Esophagus mucosa (tissue), 1 donor: ENCODE measurements at regions not wholly inside any gene's neighbourhood (a gene's known extent, or its start where the extent isn't known, plus 50 kb on each side); places are given as distances from the start of the nearest gene placed in this dataset.
"Not testable (repeated sequence)": the region's sequence is repeated elsewhere in the genome, so short reads cannot be mapped to it uniquely, and the experiment has no call there.

Experiments
- ATAC-seq: fragments of 200-7000 bp; cut with Tn5 transposase; one replicate; pipeline ENCODE4 v1.9.1; 2020
- donor health status: DM: yes; HTN: yes; CAD: no.

DNA sequence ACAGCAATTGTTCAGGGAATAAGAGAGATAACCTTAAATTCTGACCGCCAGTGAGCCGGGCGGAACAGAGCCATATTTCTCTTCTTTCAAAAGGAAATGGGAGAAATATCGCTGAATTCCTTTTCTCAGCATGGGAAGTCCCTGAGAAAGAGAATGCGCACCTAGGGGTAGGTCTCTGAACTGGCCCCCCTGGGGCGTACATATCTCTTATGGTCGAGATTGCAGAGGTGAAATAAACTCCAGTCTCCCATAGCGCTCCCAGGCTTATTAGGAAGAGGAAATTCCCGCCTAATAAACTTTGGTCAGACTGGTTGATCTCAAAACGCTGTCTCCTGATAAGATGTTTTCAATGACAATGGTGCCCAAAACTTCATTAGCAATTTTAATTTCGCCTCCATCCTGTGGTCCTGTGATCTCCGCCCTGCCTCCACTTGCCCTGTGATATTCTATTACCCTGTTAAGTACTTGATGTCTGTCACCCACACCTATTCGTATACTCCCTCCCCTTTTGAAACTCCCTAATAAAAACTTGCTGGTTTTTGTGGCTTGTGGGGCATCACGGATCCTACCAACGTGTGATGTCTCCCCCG is 195.8 kb upstream of the HMCN1 start:
- not testable (repeated sequence) for ATAC-seq

DNA sequence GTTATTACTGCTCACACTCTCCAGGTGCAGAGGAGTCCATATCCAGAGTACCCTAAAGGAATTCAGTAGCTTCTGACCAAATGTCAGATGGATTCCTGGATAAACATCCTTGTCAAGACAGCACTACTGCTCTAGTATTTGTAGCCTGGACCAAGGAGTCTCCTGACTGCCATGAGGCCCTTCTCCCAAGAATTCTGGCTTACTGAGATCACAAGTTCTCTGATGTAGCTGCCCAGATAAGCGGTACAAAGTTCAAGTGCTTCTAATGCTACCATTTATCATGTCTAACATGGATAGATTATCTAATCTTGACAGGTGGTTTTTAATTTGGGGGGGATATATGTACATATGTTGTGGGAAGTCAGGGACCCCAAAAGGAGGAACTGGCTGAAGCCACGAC is 196.6 kb upstream of the HMCN1 start:
- ATAC-seq, result no peak

DNA sequence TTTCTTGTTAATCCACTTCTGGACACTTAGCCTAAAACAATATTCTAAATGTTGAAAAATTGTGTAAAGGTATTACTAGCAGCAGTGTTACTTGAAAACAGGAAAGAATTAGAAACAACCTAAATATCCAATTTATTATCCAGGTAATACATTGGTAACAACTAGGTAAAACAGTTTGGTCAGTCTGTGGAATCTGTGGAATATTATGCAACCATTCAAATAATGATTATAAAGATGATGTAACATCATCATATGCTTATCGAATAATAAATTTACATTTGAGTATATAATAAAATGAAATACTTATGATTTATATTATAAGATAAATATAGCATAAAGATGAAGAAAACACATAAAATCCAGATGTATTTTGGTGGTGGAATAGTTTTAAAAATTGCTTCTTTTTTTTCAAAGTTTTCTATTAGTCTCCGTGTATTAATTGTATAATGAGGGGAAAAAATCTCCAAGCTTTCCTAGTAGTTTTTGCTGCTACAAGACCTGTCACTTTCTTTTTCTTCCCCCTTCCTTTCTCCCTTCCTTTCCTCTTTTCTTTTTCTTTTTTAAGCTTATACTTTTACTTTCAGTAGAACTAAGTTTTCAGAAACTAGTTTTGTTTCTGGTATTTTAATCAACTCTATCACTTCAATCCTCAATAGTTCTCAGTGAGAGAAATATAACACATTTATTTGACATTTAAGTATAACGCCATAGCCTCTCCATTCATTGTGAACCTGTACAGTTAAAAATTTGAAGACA is 197.8 kb upstream of the HMCN1 start:
- ATAC-seq, result no peak

DNA sequence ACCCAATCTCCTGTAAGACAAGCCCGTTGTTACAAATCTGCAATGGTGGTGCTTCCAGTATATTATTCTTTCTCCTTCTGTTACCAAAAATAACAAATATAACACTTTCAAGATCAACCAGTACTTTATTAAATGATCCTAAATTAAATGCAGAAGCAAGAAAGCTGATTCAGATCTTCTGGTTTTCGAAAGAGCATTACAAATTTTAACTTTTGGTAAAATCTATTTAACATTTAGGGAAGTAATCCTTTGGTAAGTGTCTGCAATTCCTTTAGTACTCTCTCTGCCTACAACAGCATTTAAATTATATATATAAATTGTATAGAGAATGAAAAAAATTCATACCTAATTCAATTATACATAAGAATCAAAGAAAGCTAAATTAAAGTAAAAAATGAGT is 198.6 kb upstream of the HMCN1 start:
- no peak for ATAC-seq

DNA sequence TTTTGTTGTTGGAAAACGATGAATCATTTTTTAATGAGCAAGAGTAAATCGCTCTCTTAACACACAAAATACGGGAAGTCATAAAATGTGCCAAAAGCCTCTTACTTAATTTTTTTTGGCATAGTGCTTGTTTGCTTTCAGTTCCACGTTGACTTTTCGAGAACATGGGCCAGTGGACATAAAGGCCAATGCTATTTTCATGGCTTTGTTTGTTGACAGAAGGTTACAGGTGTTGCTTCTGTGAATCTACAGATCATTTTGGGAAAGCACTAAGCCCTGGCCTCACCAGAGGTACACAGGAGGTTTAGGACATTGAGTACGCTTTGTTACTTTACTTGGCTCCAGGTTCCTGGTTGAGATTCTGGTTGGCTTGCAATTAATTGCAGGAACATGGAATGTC is 199.4 kb upstream of the HMCN1 start:
- ATAC-seq, result no peak

DNA sequence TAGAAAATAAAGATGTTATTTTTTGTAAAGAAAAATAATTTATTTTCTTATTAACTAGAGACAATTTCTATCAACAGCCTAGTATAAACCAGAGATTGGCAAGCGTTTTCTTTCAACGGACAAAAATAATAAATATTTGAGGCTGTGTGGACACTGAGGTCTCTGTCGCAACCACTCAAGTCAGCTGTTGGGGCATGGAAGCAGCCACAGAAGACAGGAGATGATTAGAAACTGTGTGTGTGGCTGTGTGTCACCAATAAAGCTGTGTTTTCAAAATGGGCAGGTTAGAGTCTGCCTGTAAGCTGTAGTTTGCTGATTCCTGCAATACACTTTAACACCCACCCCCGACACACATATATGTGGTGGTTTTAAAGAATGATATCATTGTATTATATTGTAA is 200.6 kb upstream of the HMCN1 start:
- no peak for ATAC-seq

DNA sequence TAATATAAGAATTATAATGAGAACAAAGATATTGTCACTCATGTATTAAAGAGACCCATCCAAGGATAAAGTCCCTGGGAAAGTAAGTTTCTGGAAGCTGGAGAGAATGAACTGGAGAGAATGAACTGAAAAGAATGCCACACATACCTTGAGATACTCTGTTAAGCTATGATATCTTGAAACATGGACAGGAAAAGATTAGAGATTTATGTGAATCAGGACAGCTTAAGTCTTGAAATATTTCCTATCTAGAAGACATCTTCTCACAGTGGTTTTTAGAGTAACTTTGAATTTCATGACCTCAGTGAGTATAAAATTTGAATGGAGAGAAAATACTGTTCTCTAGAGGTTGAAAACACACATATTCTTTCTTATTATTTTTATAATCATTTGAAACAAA is 201.3 kb upstream of the HMCN1 start:
- ATAC-seq, result no peak

DNA sequence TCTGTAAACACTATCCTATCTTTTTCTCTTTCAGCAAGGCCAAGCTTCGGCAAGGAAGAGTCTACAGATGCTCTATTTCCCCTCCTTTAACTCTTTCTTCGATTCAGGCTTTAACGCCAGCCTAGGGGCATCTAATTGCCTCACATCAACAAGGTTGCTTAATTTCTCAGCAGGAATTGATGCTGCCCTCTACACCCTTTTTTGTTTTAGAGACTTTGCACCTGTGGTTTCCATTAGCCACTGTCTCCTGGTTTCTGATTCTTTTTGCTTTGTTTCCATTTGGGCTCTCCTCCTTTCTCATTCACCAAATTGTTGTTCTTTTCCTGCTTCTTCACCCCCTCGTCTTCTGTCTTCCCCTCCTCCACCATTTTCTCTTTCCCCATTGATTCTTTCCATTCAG is 202.4 kb upstream of the HMCN1 start:
- ATAC-seq, result no peak

DNA sequence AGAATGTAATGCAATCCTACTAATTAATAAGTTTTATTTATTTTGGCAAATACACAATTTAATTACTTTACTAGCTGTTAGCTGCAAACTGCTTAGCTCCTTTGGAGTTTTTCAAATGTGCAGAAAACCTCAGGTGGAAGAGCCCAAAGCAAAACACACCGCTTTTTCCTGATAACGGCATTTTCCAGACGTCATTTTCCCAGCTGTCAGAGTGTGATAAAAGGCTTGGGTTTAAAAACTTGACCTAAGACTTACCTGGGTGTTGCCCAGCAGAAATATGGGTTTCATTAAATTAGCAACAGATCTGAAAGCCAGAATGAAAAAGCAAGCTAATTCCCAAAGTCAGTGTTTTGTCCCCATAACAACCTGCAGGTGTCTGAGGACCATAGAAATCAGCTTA is 204.0 kb upstream of the HMCN1 start:
- ATAC-seq, result no peak

DNA sequence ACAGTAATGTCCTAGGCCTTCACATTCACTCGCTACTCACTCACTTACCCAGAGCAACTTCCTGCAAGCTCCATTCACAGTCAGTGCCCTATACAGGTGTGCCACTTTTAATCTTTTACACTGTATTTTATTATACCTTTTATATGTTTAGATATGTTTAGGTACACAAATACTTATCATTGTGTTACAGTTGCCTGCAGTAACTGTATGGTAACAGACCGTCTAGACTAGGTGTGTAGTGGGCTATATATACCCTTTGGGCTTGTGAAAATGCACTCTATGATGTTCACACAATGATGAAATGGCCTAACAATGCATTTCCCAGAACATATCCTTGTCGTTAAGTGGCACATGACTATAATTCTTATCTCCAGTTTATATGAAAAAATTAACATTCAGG is 204.5 kb upstream of the HMCN1 start:
- ATAC-seq, result no peak

DNA sequence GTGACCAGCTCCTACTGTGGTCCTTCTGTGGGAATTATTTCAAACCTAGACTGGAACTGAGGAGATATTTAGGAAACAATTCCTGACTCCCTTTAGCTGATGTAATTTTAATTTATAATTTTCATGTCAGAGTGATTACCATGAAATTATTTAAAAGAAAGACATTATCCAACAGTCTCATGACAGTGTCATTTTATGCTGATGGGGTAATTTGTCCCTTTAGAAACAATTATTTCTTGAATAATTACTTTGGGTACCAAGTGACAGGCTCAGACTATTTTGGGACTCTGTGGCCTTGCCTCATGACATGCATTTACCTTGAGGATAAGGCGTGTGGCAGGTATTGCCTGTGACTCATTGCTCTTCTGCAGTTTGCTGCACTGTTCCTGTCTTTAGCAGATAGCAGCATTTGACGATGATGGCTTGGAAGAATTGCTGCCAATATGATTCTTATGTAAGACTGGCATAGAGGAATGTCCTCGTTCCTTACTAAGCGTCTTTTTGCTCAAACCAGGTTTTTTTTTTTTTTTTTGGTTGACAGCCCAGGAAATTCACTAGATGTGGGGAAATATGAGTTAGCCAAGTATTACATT is 206.0 kb upstream of the HMCN1 start:
- peak; percentile 70 for ATAC-seq

DNA sequence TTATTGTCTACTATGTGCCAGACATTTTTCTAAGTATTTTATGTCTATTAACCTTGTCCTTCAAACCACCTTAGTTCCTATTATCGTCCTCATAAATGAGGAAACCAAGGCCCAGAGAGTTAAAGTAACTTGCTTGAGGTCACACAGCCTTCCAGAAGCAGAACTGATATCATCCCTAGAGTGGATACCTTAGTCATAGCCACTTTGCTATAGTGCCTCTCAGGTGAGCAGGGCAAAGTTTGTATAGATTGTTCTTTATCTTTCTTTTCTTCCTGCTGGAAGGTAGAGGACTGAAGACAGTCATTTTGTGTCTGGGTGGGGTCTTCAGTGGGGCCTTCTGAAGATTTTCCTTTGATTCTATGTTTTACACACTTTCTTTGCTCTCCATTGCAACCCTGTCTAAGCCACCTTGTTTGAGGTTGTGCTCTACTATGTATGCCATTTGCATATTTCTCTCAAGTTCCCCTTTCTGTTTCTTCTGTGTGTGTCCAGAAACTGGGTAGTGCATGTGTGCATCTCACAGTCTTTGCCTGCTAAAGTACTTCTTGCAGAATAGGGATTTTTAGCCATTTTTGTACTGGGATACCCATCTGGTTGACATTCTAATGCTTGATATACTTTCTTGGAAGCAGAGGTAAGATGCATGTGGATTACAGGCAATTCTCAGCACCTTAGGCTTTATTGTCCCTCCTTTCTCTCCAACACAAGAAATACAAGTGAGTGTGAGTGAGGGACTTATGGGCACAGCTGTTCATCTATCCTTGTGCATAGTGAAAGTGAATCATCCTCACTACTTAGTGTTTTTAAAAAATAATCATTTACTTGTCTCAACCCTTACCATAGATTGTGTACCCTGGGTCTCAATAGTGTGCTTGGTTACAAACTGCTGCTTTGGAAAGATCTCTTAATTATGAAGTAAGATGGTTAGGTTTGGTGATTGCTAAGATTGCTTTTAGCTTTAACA is 207.6 kb upstream of the HMCN1 start:
- no peak for ATAC-seq

DNA sequence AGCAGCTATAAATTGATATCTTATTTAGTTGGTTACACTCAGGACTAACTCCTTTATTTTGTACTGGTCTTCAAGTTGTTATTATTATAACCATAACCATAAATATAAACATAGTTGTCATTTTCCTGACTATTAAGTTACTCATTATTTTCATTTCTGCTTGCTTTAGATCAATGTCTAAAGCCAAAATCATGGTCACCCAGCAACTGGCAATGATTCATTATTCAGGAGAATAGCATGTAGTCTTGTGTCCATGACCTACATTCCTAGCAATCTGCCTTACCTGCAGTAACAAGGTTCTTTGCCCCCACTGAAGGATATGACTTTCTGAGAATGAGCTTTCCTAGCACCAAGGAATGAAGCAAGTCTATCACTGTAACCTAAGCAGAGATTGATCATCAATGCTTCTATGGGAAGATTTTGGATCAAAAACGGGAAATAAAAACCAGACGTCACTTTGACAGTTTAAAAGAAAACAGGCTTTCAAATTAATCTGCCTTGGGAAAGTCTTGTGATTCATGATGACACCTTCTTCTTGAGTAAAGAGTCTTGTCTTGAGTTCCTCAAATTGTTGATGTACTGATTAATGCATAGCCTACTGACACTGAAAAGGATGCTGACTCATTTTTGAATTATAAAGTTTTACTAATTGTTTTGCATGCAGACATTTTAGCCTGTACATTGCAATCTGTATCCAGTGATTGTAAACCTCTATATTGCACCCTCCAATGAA is 203.3 kb upstream of the IVNS1ABP start:
- peak; percentile 89 for ATAC-seq

DNA sequence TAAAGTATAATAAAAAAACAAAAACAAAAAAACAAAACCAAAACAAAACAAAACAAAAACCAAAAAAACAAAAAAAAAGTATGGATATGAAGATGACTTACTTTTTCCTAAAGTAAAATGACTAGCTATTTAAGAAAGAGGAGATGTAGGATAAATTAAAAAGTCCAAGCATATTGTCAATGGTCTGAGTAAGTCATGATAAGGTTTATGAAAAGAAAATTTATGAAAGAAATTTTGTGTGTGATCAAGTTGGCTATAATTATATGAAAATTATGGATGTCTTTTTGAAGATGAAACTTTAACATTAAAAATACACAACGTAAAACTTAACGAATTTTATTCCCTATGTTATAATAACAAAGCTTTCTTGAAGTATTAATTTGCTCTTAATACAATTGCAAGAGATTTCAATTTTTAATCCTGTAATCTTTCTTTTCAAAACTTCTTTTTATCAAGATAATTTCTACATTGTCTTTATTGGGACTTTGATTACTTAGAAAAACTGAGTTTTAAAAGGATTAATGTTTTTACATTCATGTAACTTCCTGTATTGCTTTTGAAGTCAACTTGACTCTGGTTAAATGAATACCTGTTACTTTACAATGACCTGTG is 200.9 kb upstream of the IVNS1ABP start:
- no peak for ATAC-seq

DNA sequence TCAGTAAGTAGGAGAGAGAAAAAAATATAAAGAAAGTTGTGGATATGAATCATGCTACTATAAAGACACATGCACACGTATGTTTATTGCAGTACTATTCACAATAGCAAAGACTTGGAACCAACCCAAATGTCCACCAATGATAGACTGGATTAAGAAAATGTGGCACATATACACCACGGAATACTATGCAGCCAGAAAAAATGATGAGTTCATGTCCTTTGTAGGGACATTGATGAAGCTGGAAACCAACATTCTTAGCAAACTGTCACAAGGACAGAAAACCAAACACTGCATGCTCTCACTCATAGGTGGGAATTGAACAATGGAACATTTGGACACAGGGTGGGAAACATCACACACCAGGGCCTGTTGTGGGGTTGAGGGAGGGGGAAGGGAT is 200.3 kb upstream of the IVNS1ABP start:
- ATAC-seq, result not testable (repeated sequence)

DNA sequence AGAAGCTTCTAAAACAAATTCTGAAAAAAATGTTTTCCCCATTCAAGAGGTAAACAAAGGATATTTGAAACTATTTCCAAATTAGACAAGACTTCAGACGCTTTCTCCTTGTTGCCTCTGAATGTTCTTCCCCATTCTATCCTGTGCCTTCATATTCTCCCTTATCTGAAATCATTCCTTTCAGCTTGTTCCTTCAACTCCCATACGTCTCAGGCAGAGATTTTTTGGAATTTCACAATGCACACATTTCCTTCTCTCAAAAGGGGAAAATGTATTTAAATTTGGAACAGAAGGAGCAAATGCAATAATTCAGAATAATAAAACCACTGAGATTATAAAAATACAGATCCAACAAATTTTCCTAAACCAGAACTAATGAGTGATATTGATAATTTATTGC is 198.7 kb upstream of the IVNS1ABP start:
- no peak for ATAC-seq

DNA sequence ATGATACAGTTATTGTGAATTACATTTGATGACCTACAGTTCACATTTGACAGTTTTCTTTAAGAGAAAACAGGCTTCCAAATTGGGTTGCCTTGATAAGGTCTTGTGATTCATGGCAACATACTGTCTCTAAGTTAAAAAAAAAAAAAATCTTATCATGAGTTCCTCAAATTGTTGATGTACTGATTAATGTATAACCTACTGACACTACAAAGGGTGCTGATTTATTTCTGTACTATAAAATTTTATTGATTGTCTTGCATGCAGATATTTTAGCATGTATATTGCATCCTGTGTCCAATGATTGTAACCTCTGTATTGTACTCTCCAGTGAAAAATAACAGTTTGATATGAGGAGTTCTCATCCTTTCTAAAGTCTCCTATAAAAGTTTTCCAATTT is 197.3 kb upstream of the IVNS1ABP start:
- no peak for ATAC-seq

DNA sequence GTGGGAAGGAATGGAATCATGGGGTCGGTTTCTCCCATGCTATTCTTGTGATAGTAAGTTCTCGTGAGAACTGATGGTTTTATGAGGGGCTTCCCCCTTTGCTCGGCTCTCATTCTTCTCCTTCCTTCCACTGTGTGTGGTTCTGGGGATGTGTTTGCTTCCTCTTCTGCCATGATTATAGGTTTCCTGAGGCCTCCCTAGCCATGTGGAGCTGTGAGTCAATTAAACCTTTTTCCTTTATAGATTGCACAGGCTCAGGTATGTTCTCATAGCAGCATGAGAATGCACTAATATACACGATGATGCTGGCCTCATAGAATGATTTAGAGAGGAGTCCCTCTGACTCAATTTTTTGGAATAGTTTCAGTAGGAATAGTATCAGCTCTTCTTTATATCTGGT is 195.4 kb upstream of the IVNS1ABP start:
- no peak for ATAC-seq

DNA sequence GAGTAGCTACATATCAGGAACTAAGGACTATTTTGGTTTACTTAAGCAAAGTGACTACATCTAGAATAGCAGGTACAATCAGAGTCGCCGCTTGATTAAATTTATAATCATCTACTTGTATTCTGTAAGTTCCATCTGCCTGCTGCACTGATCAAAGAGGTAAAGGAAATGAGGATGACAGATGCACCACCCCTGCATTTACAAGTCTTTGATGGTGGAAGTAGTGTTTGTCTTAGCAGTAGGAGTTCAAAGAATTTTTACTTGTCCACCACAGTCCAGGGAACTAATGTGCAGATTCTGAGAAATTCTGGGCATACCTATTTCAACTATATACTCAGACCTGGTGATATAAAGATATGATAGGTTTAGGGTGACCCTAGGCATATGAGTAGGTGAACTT is 184.1 kb upstream of the IVNS1ABP start:
- no peak for ATAC-seq

DNA sequence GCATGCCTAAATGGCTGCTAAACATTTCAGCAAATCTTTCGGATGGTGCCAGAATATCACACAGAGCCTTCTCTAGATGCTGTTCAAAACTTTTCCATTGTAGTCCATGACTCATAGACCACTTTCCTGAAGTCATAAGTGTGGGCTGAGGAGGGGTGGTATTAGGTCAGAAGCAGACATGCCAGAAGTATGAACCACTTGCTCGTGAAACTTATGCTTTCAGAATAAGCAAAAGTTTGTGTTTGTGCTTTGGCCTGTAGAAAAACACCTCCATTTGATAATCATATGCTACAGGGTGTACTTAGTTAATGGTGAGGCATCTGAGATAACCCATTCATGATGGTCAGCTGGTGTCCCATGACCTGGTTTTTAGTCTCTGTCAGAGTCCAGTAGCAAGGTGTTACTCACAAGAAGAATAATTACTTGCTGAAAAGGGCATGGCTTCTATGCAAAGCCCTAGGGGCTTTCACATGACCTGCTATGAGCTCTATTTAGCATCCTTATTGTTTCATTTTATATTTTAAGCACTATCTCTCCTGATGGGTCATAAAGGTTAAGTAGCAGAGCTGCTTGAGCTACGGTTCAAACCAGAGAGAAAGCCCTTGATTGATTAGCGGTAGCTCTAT is 183.1 kb upstream of the IVNS1ABP start:
- no peak for ATAC-seq

DNA sequence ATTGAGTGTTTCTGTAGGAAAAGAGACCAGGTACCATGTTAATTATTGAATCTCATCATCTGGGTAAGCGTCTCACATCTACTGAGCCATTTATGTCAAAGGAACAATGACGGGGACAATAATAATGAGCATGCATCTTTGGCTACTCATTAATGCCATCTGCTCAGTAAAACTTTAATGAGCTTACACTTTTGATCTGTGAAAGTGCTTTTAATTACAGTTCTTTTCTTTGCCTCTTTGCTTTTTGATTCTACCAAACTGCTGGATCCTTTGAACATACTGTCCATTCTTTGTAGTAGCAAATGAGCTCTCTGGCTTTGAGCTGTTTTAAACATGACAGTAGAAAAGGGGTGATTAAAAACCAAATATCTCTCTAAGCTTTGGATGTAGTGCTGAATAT is 181.2 kb upstream of the IVNS1ABP start:
- no peak for ATAC-seq

DNA sequence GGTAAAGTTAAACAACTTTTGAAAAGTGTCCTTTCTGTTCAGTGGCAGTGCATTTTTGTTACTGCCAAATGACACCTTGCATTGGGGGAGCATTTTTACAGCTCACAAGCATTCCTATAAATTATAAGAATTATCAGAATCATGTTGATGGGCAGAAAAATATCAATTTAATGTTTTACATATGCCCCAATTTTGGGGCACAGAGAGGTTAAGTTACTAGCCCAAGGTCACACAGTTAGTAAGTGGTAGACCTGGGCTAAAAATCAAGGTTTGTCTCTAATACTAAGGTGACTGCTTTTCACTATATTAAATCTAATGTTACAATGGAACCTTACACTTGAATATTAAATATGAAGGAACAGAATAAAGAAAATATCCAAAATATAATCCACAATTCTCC is 180.1 kb upstream of the IVNS1ABP start:
- ATAC-seq, result no peak
